Muscle of arm (tissue), 1 donor: ENCODE measurements at regions not wholly inside any gene's neighbourhood (a gene's known extent, or its start where the extent isn't known, plus 50 kb on each side); places are given as distances from the start of the nearest gene placed in this dataset.

ENCODE experiments used
- DNase-seq: peaks from one replicate; pipeline ENCODE4 v3.0.0-alpha.2; 2013

DNA sequence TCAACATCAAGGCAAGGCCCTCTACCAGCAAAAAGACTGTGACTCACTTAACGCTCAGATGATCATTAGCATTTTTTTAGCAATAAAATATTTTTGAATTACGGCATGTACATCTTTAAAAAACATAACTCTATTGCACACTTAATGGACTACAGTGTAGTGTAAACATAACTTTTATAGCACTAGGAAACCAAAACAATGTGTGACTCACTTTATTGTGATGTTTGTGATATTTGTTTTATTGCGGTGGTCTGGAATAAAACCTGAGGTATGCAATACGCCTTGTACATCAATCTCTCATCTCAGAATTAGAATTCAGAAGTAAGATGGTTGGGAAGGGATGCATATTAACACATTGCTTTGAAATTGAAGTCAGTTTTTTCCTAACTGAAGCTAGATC lies 106.9 kb upstream of the PTCH1 start:
- no peak for DNase-seq

GRCh38 chr9:95620722-95621121 lies 104.0 kb upstream of the PTCH1 start:
- no peak for DNase-seq

- no peak for DNase-seq
Measured at GRCh38 chr9:95620314-95620713, 103.5 kb upstream of the PTCH1 start.

- no peak for DNase-seq
Measured at GRCh38 chr9:95615246-95615645, 98.5 kb upstream of the PTCH1 start.

GRCh38 chr9:95613670-95614069 lies 96.9 kb upstream of the PTCH1 start:
- no peak for DNase-seq

DNA sequence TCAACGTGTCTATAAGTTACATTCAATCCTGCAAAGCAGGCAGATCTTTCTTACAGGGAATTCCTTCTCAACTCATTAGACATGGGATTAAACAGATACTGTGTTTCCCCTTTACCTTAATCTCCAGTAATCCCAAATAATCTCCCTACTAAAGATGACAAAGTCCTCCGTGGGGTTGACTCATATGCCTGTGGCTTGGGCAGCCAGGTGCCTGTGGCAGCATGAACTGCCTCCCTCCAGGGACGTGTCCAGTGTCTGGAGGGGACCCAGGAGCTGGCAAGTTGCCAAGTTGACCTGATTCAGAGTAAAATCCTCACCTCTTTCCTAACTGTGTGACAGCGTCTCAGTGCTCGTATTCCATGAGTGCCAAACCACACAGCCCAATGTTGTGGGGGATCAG lies 94.6 kb upstream of the PTCH1 start:
- no peak for DNase-seq

DNA sequence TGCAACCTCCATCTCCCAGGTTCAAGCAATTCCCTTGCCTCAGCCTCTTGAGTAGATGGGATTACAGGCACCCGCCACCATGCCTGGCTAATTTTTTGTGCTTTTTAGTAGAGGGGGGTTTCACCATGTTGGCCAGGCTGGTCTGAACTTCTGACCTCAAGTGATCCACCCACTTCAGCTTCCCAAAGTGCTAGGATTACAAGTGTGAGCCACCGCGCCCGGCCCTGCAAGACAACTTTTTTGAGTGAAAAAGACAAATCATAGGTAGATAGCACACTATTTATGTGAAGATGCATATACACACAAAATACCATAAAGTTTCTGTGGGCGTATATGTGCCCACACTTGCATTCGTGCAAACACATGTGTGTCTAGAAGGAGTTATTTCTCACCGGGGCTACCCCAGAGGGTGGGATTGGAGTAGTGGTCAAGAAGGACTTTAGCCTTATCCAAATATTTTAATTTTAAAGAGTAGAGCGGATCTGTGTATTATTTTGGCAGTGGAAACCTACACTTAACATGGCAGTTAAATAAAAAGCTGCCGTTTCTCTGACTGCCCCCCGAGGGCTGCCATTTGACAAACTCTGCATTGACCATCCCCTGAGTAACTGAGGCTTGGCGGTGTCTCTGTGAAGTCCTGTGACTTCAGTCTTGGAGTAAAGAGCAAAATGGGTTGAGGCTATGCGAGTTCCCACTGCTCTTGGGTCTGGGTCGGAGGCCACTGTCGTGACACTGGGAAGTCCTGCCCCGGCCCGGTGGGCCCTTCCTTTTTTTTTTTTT lies 93.4 kb upstream of the PTCH1 start:
- no peak for DNase-seq

DNA sequence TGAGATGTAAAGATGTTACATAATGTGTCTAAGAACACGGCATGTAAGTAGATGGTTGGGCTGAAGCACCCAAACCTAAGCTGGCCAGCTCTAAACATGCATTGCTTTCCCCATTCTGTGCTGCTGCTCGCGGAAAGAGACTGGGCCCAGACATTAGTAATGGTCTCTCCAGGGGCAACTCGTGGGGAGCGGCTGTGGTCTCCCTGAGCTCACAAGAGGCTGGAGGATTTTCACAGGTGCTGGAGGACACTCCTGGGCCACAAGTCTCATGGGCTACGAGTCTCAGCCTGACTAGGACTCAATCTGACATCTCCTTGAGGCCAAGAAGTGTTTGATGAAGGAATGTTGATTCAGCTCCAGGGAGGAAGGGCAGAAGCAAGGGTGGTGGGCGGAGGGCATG lies 92.7 kb upstream of the PTCH1 start:
- no peak for DNase-seq

- no peak for DNase-seq
Measured at GRCh38 chr9:95608341-95608740, 91.6 kb upstream of the PTCH1 start.

GRCh38 chr9:95607507-95607906 lies 90.7 kb upstream of the PTCH1 start:
- DNase-seq, result no peak

DNA sequence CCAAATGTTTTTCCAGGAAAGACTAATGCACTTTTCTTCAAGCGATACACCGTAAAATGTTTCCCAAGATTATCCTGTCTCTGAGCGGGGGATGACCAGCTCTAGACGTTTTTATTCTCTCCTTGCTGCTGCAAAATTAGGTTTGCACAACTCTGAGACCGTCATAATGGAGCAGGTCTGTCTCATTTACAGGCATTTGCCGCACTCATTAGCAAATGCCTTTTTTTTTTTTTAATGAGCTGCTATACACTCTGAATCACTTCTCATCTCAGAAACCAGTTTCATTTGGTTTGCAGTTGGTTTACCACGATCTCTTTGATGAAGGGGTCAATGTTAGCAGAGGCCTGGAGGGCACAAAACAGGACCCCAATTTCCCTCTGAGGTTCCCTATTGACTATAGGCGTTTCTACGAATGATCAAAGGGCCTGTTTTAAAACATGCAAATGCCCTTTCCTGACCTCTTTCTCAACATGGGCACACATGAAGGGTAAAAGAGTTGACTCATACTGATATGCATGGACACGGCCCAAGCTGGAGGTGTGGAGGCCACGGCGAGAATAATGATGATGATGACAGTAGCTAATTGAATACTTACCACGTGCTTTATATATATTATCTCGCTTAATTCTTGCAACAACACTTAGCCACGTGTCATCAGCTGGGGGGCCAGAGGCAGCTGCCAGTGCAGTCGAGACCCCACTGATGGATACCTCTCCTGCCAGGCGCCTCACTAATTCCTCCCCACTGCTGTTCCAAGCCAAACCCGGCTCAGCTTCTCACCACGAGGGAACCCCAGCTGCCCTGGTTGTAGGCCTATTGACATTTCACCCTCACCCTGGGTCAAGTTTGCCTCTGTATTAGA lies 89.9 kb upstream of the PTCH1 start:
- no peak for DNase-seq

DNA sequence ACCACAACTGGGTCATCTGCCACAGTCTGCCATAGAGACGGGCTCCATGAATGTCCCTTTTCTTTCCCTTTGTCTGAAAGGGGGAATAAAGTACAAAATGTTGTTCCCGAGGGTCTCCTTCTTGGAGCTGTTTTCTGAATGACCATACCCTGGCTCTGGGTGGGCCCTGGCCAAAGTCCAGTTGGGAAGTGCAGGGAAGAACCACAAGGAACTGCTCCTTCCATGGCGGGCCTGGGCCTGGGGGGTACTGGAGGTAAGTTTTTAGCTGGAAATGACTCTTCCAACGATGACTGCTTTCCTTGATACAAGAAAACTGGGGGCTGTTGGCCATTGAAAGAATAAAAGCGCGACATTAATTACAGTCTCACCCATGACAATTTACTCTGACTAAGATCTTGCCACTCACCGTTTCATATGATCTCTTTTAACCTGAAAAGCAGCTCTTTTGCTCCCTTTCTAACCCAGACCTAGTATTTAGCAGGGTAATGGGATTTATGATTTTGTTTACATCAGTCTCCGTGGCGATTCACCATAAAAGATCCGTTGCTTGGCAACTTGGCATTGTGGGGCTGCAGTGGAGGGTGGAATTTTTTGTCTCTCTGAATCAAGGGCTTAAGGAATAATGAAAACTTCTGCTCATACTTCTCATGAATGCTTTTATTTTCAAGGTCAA lies 89.2 kb upstream of the PTCH1 start:
- DNase-seq, result peak; percentile 48

DNA sequence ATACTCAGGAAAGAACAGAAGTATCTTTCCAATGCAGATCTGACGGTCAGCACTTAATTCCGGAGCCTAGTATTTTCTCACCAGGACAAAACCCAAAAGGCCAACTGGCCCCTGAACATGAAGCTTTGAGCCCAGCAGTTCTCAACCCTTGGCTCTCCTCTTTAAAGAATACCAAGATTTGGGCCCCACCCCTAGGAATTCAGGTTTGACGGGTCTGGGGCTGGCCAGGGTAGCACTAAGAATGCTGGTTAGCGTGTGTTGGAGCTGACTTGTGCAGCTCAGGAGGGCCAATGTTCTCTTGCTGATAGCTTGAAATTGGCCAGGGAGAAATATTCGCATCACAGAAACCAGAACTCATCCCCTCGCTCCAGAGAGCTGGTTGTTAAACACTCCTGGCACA lies 88.3 kb upstream of the PTCH1 start:
- no peak for DNase-seq

GRCh38 chr9:95598236-95598635 lies 81.5 kb upstream of the PTCH1 start:
- DNase-seq, result no peak

- DNase-seq, result peak; percentile 43
Measured at GRCh38 chr9:95595721-95596295, 79.0 kb upstream of the PTCH1 start.

- no peak for DNase-seq
Measured at GRCh38 chr9:95592931-95593330, 76.2 kb upstream of the PTCH1 start.

- no peak for DNase-seq
Measured at GRCh38 chr9:95588724-95589588, 72.2 kb upstream of the PTCH1 start.

DNA sequence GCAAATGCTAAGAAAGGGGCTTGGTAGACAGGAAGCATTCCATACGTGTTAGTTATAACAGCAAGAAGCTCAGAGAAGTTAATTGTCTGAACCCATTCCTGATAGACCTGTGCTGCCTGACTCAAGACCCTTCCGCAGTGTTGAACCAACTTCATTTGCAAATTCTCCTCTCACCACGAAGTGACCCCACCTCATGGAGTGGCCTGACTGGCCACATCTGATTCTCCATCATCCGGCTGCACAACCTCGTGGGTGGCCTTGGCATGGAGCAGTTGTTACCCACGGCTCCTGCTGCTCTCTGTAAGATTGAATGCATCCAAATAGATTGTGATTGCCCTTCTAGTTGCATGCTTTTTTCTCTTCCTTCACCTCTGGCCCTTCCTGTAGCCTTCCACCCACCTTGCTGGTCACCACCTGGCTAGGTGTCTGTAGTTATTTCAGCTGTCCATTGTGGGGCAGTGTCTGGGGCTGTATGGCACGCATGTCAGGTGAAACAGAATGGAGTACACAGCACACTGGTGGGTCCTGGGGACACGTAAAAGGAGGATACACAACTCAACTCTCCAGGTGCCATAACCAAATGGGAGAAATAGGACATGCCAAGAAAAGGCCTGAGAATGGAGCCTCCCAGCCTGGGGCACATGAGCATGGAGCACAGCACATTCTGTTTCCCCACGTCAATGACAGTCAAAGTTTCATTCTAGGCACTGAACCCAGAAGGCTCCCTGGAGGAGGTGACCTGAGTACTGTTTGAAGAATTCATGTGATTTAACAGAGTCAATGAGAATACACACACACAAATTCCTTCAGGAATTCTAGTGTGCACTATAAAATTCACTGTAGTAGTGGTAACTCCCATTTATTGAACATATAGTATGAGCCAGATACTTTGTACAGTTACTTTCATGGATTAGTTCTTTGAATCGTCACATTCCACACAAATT lies 70.5 kb upstream of the PTCH1 start:
- no peak for DNase-seq

DNA sequence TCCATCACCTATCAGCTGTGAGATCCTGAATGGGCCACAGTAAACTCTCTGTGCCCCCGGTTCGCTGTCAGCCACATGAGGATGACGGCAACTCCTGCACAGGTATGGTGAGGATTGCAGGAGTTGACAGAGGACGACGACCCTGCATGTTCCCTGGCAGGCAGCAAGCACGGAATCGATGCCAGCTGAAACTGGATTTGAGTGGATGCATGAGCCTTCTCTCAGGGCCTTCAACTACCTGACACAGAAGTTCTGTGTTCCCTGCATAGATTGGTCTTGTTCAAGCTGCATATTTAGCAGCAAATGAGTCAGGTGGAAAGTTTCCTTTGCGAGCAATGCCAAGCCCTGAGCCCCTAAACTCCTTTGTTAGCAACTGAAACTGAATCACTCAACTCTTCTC lies 69.6 kb upstream of the PTCH1 start:
- no peak for DNase-seq

DNA sequence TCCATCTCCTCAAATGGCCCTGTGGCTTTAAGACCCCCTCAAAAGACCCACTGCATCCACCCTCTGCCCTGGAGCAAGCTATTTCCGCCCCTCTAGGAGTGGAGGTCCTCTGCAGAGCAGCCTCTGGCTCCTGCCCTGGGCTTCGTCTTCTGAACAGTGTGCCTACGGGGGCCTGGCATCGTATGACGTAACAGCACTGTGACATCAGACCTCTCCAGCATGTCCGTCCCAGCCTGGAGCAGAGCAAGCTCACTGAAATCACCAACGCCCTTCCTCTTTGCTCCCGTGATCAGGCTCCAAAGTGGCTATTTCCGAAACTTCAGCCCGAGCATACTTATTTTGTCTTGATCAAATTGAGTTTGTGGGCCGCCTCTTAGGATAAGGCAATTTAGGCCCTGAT lies 69.1 kb upstream of the PTCH1 start:
- no peak for DNase-seq
